Testis (tissue), 2 donors: ENCODE measurements at regions not wholly inside any gene's neighbourhood (a gene's known extent, or its start where the extent isn't known, plus 50 kb on each side); places are given as distances from the start of the nearest gene placed in this dataset.

Experiments
- POLR2A ChIP-seq: fragments of 450-650 bp; IDR thresholded peaks from one replicate; pipeline ENCODE4 v1.6.1; 2017; ENCODE audit warnings: antibody characterized with exemption, mild to moderate bottlenecking, moderate library complexity
- TF ChIP-seq, protein P1 (sequence below), 3 experiments: fragments of 450-650 bp in 2 of 3; fragments of 200-600 bp in 1 of 3; sonication (generic) in 1 of 3; IDR thresholded peaks; one replicate each; pipeline ENCODE4 v1.5.1; 2016 to 2019; ENCODE audit warnings: antibody characterized with exemption in 3 of 3, mild to moderate bottlenecking in 2 of 3, moderate library complexity in 1 of 3

DNA sequence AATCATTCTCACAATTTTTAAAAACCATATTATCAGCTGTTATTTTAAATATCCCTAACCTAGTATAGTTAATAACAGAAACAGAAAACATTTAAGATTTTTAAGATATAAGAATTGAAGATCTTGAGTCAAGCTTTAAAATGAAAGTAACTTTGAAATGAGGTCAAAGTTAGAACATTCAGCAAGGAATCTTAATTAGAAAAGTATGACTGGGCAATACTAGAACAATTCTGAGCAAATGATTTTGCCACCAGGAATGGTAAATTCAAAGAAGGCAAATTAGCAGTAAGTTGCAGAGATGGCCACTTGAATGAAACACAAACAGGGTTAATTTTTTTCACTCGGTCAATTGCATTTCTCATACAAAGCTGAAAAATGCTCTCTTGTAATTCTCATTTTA, 117.9 kb downstream of the NXNL2 start:
- TF ChIP-seq, protein P1, sequence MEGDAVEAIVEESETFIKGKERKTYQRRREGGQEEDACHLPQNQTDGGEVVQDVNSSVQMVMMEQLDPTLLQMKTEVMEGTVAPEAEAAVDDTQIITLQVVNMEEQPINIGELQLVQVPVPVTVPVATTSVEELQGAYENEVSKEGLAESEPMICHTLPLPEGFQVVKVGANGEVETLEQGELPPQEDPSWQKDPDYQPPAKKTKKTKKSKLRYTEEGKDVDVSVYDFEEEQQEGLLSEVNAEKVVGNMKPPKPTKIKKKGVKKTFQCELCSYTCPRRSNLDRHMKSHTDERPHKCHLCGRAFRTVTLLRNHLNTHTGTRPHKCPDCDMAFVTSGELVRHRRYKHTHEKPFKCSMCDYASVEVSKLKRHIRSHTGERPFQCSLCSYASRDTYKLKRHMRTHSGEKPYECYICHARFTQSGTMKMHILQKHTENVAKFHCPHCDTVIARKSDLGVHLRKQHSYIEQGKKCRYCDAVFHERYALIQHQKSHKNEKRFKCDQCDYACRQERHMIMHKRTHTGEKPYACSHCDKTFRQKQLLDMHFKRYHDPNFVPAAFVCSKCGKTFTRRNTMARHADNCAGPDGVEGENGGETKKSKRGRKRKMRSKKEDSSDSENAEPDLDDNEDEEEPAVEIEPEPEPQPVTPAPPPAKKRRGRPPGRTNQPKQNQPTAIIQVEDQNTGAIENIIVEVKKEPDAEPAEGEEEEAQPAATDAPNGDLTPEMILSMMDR (IDR thresholded peaks at IDR 0.05): no peak
- TF ChIP-seq POLR2A: no peak
